ENCODE measurements at regions not wholly inside any gene's neighbourhood (a gene's known extent, or its start where the extent isn't known, plus 50 kb on each side); places are given as distances from the start of the nearest gene placed in this dataset.
"Not testable (repeated sequence)": the region's sequence is repeated elsewhere in the genome, so short reads cannot be mapped to it uniquely, and the experiment has no call there.

DNA sequence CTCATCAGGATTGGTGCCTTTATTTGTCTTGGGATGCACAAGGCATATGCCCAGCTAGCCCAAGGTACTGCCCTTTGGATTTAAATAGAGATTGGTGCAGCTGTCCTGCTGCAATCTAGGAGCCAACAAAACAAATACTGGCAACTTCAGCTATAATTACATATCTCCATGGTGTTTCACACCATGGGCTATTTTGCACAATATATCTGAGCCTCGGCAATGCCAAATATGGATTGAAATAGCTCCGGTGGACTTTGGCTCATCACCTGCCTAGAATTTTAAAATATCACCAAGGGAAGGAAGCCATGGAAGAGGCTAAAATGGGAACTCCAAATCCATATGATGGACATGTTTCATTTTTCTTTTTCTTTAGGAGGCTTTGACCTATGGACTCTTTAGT lies 367.8 kb upstream of the UMPS start:
- H3K9me3 ChIP-seq = no peaks in the 10 kb centered on the region
- no peak overlapping the region for H3K4me3 ChIP-seq
- no peak for DNase-seq (ENCODE audit: low spot score in 2 of 2)
- no peaks in the 10 kb centered on the region for H3K27me3 ChIP-seq
- H3K36me3 ChIP-seq = no peaks in the 10 kb centered on the region
- intact Hi-C loops (cut with DNase I; ENCODE audit: low total_unique reads) = loop anchor here (10.0 kb wide), 1 partner anchor 1802 kb away; no protein-coding TSS in a partner anchor
- TF ChIP-seq, protein P1, sequence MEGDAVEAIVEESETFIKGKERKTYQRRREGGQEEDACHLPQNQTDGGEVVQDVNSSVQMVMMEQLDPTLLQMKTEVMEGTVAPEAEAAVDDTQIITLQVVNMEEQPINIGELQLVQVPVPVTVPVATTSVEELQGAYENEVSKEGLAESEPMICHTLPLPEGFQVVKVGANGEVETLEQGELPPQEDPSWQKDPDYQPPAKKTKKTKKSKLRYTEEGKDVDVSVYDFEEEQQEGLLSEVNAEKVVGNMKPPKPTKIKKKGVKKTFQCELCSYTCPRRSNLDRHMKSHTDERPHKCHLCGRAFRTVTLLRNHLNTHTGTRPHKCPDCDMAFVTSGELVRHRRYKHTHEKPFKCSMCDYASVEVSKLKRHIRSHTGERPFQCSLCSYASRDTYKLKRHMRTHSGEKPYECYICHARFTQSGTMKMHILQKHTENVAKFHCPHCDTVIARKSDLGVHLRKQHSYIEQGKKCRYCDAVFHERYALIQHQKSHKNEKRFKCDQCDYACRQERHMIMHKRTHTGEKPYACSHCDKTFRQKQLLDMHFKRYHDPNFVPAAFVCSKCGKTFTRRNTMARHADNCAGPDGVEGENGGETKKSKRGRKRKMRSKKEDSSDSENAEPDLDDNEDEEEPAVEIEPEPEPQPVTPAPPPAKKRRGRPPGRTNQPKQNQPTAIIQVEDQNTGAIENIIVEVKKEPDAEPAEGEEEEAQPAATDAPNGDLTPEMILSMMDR (IDR thresholded peaks at IDR 0.05) = no peak
- no peak for TF ChIP-seq POLR2A (IDR thresholded peaks at IDR 0.05)
- no peak for TF ChIP-seq POLR2AphosphoS5 (IDR thresholded peaks at IDR 0.05)
- H3K4me1 ChIP-seq = no peaks in the 10 kb centered on the region
- H3K27ac ChIP-seq = no peak overlapping the region

DNA sequence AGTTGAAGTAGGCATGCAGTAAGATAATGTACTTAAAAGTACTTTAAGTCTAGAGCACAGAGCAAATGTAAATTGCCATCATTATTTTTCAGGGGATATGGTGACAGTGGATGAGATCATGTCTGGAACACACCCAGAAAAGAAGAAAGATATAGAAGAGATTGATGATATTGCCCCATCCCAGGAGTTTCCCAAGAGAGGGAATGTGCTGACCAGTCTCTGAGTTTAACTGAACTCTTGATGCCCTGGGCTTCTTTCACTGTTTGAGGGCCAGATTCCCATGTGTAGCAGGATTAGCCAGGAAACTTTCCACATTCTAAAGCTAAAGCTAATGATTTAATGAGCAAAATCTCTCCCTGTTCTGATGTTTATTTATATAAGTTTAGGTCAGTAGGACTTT lies 366.8 kb upstream of the UMPS start:
- no peak for DNase-seq (ENCODE audit: low spot score in 2 of 2)
- Histone ChIP-seq H3K9me3 (no peaks in the 10 kb centered on the region), H3K4me1 (no peaks in the 10 kb centered on the region), H3K27ac (no peak overlapping the region), H3K4me3 (no peak overlapping the region), H3K36me3 (no peaks in the 10 kb centered on the region), H3K27me3 (no peaks in the 10 kb centered on the region)
- intact Hi-C loops (cut with DNase I; ENCODE audit: low total_unique reads) = loop anchor here (10.0 kb wide), 1 partner anchor 1801 kb away; no protein-coding TSS in a partner anchor
- TF ChIP-seq, protein P1 (IDR thresholded peaks at IDR 0.05) = no peak
- TF ChIP-seq POLR2A (IDR thresholded peaks at IDR 0.05) (no peak), POLR2AphosphoS5 (IDR thresholded peaks at IDR 0.05) (no peak)

DNA sequence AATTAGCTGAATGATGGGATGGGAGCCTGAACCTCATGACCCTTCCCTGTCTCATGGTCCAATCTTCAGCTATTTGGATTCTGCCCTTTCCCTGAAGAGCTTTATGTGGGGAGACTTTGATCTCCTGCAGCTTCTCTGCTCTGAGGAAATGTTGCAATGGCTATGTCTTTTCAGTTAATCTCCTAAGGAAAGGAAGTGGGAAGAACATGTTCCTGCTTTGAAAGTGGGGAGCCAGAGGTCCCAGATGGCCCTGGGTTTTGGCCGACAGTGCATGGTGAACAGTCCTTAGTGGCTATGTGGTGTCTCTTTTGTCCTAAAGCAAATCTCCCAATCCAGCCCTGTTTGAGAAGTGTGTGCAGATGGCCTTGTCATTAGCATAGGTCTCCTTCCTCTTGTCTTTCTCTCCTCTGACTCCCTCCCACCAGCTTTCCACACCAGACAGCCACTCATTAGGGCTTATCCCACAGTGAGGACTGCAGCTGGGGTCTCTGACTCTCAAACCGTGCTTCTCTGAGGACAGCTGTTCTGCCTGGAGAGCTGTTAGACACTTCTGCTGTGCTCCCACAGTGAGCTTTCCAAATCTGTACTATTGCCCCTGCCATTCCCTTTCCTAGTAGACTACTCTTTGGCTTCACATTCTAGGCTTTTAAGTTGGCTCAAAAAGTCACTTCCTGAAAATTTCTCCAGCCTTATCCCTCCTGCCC lies 365.8 kb upstream of the UMPS start:
- Histone ChIP-seq H3K36me3 (no peaks in the 10 kb centered on the region), H3K27ac (no peak overlapping the region), H3K4me1 (no peaks in the 10 kb centered on the region), H3K27me3 (no peaks in the 10 kb centered on the region), H3K9me3 (no peaks in the 10 kb centered on the region), H3K4me3 (no peak overlapping the region)
- no peak for DNase-seq (ENCODE audit: low spot score in 2 of 2)
- TF ChIP-seq POLR2A (IDR thresholded peaks at IDR 0.05) = no peak
- no peak for TF ChIP-seq POLR2AphosphoS5 (IDR thresholded peaks at IDR 0.05)
- TF ChIP-seq, protein P1 (IDR thresholded peaks at IDR 0.05) = no peak
- intact Hi-C loops (cut with DNase I; ENCODE audit: low total_unique reads) = loop anchor here (10.0 kb wide), 1 partner anchor 1800 kb away; no protein-coding TSS in a partner anchor

DNA sequence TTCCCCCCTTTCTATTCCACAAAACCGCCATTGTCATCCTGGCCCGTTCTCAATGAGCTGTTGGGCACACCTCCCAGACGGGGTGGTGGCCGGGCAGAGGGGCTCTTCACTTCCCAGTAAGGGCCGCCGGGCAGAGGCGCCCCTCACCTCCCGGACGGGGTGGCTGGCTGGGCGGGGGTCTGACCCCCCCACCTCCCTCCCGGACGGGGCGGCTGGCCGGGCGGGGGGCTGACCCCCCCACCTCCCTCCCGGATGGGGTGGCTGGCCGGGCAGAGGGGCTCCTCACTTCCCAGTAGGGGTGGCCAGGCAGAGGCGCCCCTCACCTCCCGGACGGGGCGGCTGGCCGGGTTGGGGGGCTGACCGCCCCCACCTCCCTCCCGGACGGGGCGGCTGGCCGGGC lies 363.6 kb upstream of the UMPS start:
- not testable (repeated sequence) for DNase-seq (ENCODE audit: low spot score in 2 of 2); H3K4me3 ChIP-seq; H3K9me3 ChIP-seq; H3K4me1 ChIP-seq; H3K36me3 ChIP-seq; H3K27ac ChIP-seq; H3K27me3 ChIP-seq
- intact Hi-C loops (cut with DNase I; ENCODE audit: low total_unique reads) = loop anchor here (10.0 kb wide), 1 partner anchor 1798 kb away; no protein-coding TSS in a partner anchor

DNA sequence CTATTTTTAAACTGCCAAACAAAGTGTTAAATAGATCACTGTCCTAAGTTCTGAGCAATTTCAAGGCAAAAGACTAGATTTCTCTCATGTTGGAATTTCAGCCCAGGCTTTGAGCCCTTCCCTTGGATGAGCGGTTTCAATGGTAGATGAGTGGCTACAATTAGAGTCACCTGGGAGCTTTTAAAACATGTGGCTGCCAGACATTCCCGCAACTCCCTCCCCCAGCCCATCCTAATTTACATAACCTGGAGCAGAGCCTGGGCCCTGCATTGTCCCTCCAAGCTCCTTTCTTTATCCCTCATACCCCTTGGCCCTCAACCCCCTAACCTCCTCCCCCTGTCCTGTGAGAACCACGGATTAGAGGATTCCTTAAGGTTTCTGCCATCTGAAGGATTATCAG lies 357.5 kb upstream of the UMPS start:
- peaks cover 0 to 2% of the 10 kb centered on the region in 2 donors for H3K9me3 ChIP-seq
- intact Hi-C loops (cut with DNase I; ENCODE audit: low total_unique reads) = no loop called here
- no peak for DNase-seq (ENCODE audit: low spot score in 2 of 2)
- H3K27me3 ChIP-seq = no peaks in the 10 kb centered on the region
- H3K27ac ChIP-seq = no peak overlapping the region
- H3K4me1 ChIP-seq = no peaks in the 10 kb centered on the region
- H3K4me3 ChIP-seq = no peak overlapping the region
- TF ChIP-seq, protein P1 (IDR thresholded peaks at IDR 0.05) = no peak
- TF ChIP-seq POLR2A (IDR thresholded peaks at IDR 0.05) (no peak), POLR2AphosphoS5 (IDR thresholded peaks at IDR 0.05) (no peak)
- no peaks in the 10 kb centered on the region for H3K36me3 ChIP-seq
